GM12878 (cell line): ENCODE measurements at regions not wholly inside any gene's neighbourhood (a gene's known extent, or its start where the extent isn't known, plus 50 kb on each side); places are given as distances from the start of the nearest gene placed in this dataset.
"Not testable (repeated sequence)": the region's sequence is repeated elsewhere in the genome, so short reads cannot be mapped to it uniquely, and the experiment has no call there.

Experiments used
- ATAC-seq: fragments of 200-7000 bp; cut with Tn5 transposase; 3 replicates; pipeline ENCODE4 v1.9.1; 2020; ENCODE audit warnings: mild to moderate bottlenecking, moderate library complexity
- BruUV-seq: library from RNA; stranded (reverse); fragments of 400-500 nt; replicated peaks from 2 replicates; lab custom pipeline; 2021; lab: Mats Ljungman, UMichigan
- CTCF ChIA-PET: fragments of 300-600 bp; sonication (Branson Sonifier 250); formaldehyde crosslinking; extraction: SDS; loops from one replicate; lab custom pipeline; 2021; ENCODE audit warnings: inconsistent platforms; lab: Yijun Ruan, JAX
- POLR2A ChIA-PET: fragments of 350-600 bp; formaldehyde crosslinking; extraction: SDS; loops from one replicate; lab custom pipeline; 2021; ENCODE audit warnings: inconsistent platforms; lab: Charles Lee
- RAD21 ChIA-PET: fragments of 300-600 bp; sonication (Branson Sonifier 250); formaldehyde crosslinking; loops from one replicate; lab custom pipeline; 2023; ENCODE audit warnings: antibody characterized with exemption; ENCODE audit not compliant: unreplicated experiment; lab: Charles Lee
- SMC1A ChIA-PET: fragments of 300-600 bp; sonication (Branson Sonifier 250); formaldehyde crosslinking; loops from one replicate; lab custom pipeline; 2023; ENCODE audit not compliant: unreplicated experiment, uncharacterized antibody; lab: Charles Lee
- DNase-seq: peaks from one replicate; pipeline ENCODE4 v3.0.0-alpha.2; 2011; ENCODE audit warnings: low read depth, low spot score
- FAIRE-seq: peaks from 3 replicates; lab custom pipeline; 2011; peaks lifted over from hg19 to GRCh38; lab: Jason Lieb, UNC
- H2AFZ ChIP-seq: 2 replicates; pipeline ENCODE4 v1.6.0; 2011; ENCODE audit warnings: low read depth, low read length, control low read depth; ENCODE audit not compliant: control insufficient read depth
- H3K27ac ChIP-seq: 2 replicates; pipeline ENCODE4 v1.5.1; 2011; ENCODE audit warnings: control low read depth; ENCODE audit not compliant: control insufficient read depth, insufficient read depth
- H3K27me3 ChIP-seq, 2 experiments: replicated peaks in 1 of 2; 2 replicates each; pipeline versions ENCODE4 v1.6.0 to v1.6.1; 2011; ENCODE audit warnings: low read length in 1 of 2; ENCODE audit not compliant: control insufficient read depth in 2 of 2, insufficient read depth in 2 of 2
- H3K36me3 ChIP-seq, 2 experiments: 2 replicates each; pipeline ENCODE4 v1.5.1; 2011; ENCODE audit warnings: low read length in 1 of 2; ENCODE audit not compliant: control insufficient read depth in 2 of 2, insufficient read depth in 2 of 2
- H3K4me1 ChIP-seq: 2 replicates; pipeline ENCODE4 v1.6.1; 2011; ENCODE audit warnings: mild to moderate bottlenecking, low read length, moderate library complexity, mixed read lengths; ENCODE audit not compliant: control insufficient read depth, insufficient read depth
- H3K4me2 ChIP-seq: 2 replicates; pipeline ENCODE4 v1.6.0; 2011; ENCODE audit warnings: control low read depth; ENCODE audit not compliant: control insufficient read depth, insufficient read depth
- H3K4me3 ChIP-seq: fragments of 200-600 bp; sonication (generic); 2 replicates; pipeline ENCODE4 v1.5.1; 2016
- H3K79me2 ChIP-seq: 2 replicates; pipeline ENCODE4 v1.6.0; 2011; ENCODE audit warnings: low read length; ENCODE audit not compliant: control insufficient read depth, insufficient read depth
- H3K9ac ChIP-seq: 2 replicates; pipeline ENCODE4 v1.8.0; 2011; ENCODE audit warnings: low read length, control low read depth, mixed read lengths; ENCODE audit not compliant: control insufficient read depth, insufficient read depth
- H3K9me3 ChIP-seq: replicated peaks from 3 replicates; pipeline ENCODE4 v1.5.1; 2011; ENCODE audit warnings: mild to moderate bottlenecking, low read length; ENCODE audit not compliant: control insufficient read depth, insufficient read depth
- H4K20me1 ChIP-seq: 2 replicates; pipeline ENCODE4 v1.6.0; 2011; ENCODE audit not compliant: control insufficient read depth, insufficient read depth
- WGBS: methylation state at CpG from one replicate; pipeline ENCODE4 v1.1.6; 2016; ENCODE audit warnings: low lambda C conversion rate; ENCODE audit not compliant: insufficient replicate concordance, insufficient coverage; ENCODE audit errors: missing lambda C conversion rate; 5-methylcytosine and 5-hydroxymethylcytosine counted together
- in situ Hi-C: fragments of 300-500 bp; cut with MboI; formaldehyde crosslinking; loops from 9 replicates; pipeline ENCODE4 v1.14.3; 2018; ENCODE audit warnings: mixed read lengths
- intact Hi-C: fragments of 100-400 bp; cut with micrococcal nuclease; formaldehyde crosslinking; loops from one replicate; pipeline ENCODE4 v1.14.2; 2022; ENCODE audit not compliant: unreplicated experiment

- DNase-seq, H3K36me3 ChIP-seq, H3K4me2 ChIP-seq, H3K27ac ChIP-seq, ATAC-seq, H3K9me3 ChIP-seq, H3K9ac ChIP-seq, FAIRE-seq, CTCF ChIA-PET, intact Hi-C loops, BruUV-seq, H3K4me3 ChIP-seq, H4K20me1 ChIP-seq, H2AFZ ChIP-seq, H3K27me3 ChIP-seq, SMC1A ChIA-PET, POLR2A ChIA-PET, RAD21 ChIA-PET, H3K79me2 ChIP-seq, H3K4me1 ChIP-seq: not testable (repeated sequence)
- 40% methylated on average over 4 of the region's 8 CpGs for WGBS
- in situ Hi-C loops: loop anchor here (5.0 kb wide), 1 partner anchor 144 kb away; no protein-coding TSS in a partner anchor
Observed at GRCh38 chr14:105617805-105618204, 91.4 kb downstream of the TMEM121 start.

- CTCF ChIA-PET, intact Hi-C loops, H3K9ac ChIP-seq, H3K4me2 ChIP-seq, H3K27ac ChIP-seq, ATAC-seq, FAIRE-seq, H2AFZ ChIP-seq, H3K36me3 ChIP-seq, DNase-seq, H4K20me1 ChIP-seq, BruUV-seq, H3K4me1 ChIP-seq, H3K79me2 ChIP-seq, H3K27me3 ChIP-seq, H3K4me3 ChIP-seq, H3K9me3 ChIP-seq, POLR2A ChIA-PET, RAD21 ChIA-PET, SMC1A ChIA-PET: not testable (repeated sequence)
- in situ Hi-C loops: loop anchor here (5.0 kb wide), 1 partner anchor 143 kb away; no protein-coding TSS in a partner anchor
- 27% methylated on average over 3 of the region's 6 CpGs for WGBS
Observed at GRCh38 chr14:105619324-105619723, 92.9 kb downstream of the TMEM121 start.

- H3K4me2 ChIP-seq, H3K36me3 ChIP-seq, CTCF ChIA-PET, H3K9me3 ChIP-seq, H4K20me1 ChIP-seq, H2AFZ ChIP-seq, SMC1A ChIA-PET, ATAC-seq, H3K27ac ChIP-seq, H3K27me3 ChIP-seq, H3K79me2 ChIP-seq, intact Hi-C loops, RAD21 ChIA-PET, in situ Hi-C loops, BruUV-seq, FAIRE-seq, H3K4me1 ChIP-seq, H3K9ac ChIP-seq, POLR2A ChIA-PET, DNase-seq, H3K4me3 ChIP-seq: not testable (repeated sequence)
- WGBS: 48% methylated on average over 9 of the region's 35 CpGs
Observed at GRCh38 chr14:105620178-105620864, 93.9 kb downstream of the TMEM121 start.

GRCh38 chr14:105620865-105621471 lies 94.6 kb downstream of the TMEM121 start:
- H3K27ac ChIP-seq, FAIRE-seq, RAD21 ChIA-PET, in situ Hi-C loops, H3K4me3 ChIP-seq, ATAC-seq, CTCF ChIA-PET, H3K27me3 ChIP-seq, H3K4me1 ChIP-seq, DNase-seq, H3K36me3 ChIP-seq, POLR2A ChIA-PET, H2AFZ ChIP-seq, SMC1A ChIA-PET, H3K4me2 ChIP-seq, H3K9me3 ChIP-seq, H3K79me2 ChIP-seq, H4K20me1 ChIP-seq, intact Hi-C loops, H3K9ac ChIP-seq, BruUV-seq: not testable (repeated sequence)
- 42% methylated on average over 10 of the region's 21 CpGs for WGBS
